ENCODE measurements at regions not wholly inside any gene's neighbourhood (a gene's known extent, or its start where the extent isn't known, plus 50 kb on each side); places are given as distances from the start of the nearest gene placed in this dataset.
"Not testable (repeated sequence)": the region's sequence is repeated elsewhere in the genome, so short reads cannot be mapped to it uniquely, and the experiment has no call there.

DNA sequence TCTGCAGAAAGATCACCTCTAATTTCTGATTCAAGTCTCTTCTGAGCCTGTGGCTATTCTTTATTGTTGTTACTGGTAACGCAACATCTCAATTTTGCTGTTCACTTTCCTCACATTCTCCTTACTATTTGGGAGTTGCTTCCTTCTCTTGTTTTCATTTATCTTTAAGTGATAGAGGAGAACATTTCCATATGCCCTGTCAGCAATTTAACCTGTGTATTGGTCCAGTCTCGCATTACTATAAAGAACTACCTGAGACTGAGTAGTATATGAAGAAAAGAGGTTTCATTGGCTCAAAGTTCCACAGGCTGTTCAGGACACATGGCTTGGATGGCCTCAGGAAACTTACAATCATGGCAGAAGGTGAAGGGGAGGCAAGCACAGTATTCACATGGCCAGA is 1025.1 kb downstream of the OTOL1 start:
- FAIRE-seq (no peak), DNase-seq (ENCODE audit: low spot score) (no peak)

DNA sequence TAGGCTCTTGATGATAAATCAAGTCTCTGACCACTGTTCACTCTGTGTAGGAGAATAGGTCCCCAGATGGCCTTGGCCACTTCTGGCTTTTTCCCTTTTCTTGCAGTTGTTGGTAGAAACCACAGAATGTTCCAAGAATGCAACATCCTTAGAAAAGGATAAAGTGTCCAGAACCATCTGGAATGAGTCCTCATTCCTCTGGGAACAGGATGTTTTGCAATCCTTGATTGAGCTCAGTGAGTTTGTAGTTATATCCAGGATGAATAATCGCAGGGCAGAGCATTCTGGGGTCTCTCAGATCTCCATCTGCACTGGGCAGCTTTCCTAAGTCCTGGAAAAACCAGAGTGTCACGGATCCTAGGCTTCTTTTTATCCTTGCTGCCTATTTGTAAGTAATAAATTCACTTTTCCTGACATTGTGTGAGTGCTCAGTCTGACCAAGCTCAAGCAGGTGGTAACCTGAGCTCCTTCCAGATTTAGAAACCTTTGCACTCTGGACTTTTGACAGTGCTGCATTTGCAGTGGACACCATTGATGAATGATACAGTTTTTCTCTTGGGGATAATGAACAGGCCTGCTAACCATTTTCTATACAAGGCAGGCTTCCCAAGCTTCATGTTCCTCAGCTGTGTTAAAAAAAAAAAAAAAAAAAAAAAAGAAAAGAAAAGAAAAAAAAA is 1028.6 kb downstream of the OTOL1 start:
- FAIRE-seq (no peak), DNase-seq (ENCODE audit: low spot score) (no peak)

DNA sequence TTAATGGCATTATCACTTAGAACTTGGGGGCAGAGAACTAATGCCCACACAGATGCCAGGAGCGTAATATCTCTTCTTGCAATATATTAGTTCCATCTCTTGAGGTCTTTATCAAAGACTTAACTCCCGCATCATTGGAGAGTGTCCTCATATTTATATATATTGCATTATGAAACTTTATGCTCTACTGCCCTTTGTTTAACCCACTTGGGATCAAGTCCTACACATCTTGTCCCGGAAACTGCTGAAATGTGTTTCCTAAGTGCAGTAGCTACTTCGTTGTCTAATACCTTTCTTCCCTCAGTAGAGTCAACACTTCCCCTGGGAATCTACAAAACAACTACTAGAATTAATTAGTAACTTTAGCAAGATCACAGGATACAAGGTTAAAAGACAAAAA is 1029.2 kb downstream of the OTOL1 start:
- DNase-seq (ENCODE audit: low spot score), result no peak
- FAIRE-seq, result no peak

DNA sequence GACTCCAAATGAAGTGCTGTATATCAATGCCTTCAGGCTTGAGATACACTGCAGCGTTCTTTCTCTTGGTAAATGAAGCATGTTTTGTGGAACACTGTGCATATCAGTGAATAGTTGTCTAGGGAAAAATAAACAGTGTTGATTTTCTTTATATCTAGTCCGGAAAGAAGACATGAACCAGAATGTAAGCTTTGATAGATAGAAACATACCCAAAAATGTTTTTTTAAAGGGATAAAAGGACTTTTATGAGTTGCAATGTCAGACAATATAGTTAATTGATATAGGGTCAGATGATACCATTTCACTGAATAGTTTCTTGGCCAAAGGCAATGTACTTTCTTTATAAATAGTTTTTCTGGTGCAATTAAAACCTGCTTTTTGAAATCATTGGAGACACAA is 1037.8 kb downstream of the OTOL1 start:
- FAIRE-seq, result no peak
- DNase-seq (ENCODE audit: low spot score), result no peak

DNA sequence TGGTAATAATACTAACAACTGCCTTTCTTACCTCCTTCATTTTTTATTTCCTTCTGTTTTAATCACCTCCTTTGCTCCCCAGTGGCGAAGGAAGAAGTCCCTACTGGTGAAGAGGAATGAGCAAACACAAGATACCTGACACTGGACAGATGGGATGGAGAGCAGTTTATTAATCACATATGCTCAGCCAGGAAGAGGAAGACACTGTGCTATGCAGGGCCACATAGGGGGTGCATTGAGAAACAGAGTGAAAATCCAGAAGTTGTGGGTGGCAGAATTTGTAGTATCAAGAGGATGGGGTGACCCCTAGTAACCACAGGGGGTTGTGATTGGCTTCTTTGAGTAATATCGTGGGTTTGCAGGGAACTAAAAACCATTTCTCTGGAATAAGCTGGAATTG is 1041.9 kb downstream of the OTOL1 start:
- FAIRE-seq, result no peak
- no peak for DNase-seq (ENCODE audit: low spot score)

DNA sequence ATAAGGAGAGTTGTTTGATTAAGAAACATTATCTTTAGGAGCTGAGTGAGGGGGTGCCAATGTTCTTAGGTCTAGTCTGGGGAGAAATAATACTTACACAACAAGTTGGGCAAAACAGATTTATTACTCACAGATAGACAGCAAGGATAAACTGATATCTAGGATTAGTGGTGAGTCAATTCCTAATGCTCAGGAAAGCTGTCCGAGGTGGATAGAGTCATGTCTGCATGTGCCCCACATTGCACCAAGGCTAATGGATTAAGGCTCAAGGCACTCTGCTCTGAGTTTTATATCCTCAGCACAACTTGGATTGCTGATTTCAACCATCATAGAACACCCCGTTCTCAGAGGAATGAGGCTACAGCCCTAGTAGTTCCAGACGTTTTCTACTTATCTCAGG is 1042.3 kb downstream of the OTOL1 start:
- DNase-seq (ENCODE audit: low spot score) (no peak), FAIRE-seq (no peak)

DNA sequence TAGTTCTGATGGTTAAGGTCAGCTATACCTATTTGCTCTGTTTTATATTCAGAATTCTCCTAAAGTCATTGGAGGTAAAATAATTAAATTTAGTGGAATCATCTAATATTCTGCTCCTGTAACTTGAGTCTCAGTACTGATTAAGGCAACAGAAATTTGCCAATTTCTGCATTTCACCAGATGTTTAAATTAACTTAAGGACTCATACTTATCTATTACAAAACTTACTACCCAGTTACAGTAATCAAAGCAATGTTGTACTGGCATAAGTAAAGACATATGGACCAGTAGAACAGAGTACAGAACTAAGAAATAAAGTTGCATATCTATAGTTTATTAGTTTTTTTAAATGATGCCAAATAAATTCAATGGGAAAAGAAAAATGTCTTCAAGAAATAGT is 1043.8 kb downstream of the OTOL1 start:
- FAIRE-seq (no peak), DNase-seq (ENCODE audit: low spot score) (no peak)

DNA sequence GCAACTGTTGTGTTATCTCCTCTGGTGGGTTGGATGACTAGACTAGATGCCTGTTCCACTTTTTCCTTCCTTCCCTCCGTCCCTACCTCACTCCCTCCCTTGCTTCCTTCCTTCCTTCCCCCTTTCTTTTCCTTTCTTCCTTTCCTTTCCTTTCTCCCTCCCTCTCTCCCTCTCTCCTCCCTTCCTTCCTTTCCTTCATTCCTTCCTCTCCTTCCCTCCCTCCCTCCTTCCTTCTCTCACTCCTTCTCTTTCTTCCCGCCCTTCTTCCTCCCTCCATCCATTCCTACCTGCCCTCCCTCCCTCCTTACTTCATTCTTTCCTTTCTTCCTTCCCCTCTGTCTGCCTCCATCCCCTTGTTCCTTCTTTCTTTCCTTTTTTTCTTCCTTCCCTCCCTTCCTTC is 1045.3 kb downstream of the OTOL1 start:
- DNase-seq (ENCODE audit: low spot score) (no peak), FAIRE-seq (no peak)

DNA sequence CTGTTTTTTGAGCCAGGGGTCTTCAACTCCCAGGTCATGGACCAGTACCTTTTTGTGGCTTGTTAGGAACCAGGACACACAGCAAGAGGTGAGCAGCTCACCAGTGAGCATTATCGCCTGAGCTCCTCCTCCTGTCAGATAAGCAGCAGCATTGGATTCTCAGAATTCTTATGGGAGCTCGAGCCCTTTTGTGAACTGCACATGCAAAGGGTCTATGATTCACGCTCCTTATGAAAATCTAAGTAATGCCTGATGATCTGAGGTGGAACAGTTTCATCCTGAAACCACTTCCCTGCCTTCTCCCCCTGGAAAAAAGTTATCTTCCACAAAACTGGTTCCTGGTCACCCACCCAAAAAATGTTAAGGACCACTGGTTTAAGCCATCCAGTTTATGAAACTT is 1047.6 kb downstream of the OTOL1 start:
- FAIRE-seq, result no peak
- DNase-seq (ENCODE audit: low spot score), result no peak

DNA sequence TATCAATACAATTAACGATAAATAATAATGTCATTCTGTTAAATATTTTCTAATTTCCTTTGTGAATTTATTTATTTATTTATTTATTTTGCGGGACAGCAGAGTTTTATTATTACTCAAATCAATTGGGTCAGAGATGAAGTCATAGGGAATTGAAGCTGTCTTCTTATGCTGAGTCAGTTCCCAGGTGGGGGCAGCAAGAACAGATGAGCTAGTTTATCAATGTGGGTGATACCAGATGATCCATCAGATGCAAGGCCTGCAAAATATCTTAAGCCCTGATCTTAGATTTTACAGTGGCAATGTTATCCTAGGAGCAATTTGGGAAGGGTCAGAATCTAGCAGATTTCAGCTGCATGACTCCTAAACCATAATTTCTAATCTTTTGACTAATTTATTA is 1050.3 kb downstream of the OTOL1 start:
- no peak for DNase-seq (ENCODE audit: low spot score)
- FAIRE-seq, result no peak

DNA sequence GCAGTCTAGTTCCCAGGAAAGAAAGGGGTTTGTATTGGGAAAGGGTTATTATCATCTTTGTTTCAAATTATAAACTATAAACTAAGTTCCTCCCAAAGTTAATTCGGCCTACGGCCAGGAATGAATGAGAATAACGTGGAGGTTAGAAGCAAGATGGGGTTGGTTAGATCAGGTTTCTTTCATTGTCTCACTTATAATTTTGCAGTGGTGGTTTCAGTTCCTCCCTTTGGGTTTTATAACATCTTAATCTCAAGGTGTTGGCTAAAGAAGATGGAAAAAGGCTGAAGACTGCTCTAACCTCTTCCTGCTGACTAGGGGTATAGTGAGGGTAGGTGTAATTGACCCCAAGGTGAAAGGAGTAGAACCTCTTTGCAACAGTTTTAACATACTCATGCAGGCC is 1050.7 kb downstream of the OTOL1 start:
- FAIRE-seq, result no peak
- no peak for DNase-seq (ENCODE audit: low spot score)

DNA sequence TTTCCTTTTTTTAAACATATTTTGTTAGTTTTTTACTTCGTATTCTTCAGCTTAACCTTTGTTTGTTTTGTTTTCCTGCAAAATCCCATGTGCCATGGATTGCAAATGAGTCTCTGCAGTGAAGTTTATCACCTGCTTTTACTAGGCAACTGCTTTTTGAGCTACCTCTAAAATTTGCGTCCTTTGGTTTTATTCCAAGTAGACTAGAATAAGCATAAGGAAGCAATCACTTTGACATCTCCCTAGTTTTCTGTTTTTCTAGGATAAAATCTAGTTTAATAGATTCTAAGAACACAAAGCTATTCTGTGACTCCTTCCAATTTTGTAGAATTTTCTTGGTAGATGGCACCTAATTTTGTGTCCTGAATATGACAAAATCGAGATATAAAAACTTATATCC is 1059.2 kb downstream of the OTOL1 start:
- DNase-seq (ENCODE audit: low spot score) (no peak), FAIRE-seq (no peak)

DNA sequence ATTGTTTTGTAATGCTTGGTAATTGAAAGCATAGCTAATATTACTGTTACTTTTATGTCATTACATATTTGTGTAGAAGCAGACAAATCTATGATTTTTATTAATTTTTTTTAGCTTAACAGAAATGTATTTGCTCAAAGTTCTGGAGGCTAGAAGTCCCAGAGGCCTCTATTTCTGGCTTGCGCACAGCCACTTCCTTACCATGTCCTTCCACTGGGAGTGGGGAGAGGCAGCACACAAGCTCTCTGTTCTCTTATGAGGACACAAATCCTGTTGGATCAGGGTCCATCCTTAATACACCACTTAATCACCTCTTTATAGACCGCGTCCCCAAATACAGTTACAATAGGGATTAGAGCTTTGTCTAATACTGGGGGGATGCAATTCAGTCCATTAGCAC is 1061.4 kb downstream of the OTOL1 start:
- FAIRE-seq (no peak), DNase-seq (ENCODE audit: low spot score) (no peak)

DNA sequence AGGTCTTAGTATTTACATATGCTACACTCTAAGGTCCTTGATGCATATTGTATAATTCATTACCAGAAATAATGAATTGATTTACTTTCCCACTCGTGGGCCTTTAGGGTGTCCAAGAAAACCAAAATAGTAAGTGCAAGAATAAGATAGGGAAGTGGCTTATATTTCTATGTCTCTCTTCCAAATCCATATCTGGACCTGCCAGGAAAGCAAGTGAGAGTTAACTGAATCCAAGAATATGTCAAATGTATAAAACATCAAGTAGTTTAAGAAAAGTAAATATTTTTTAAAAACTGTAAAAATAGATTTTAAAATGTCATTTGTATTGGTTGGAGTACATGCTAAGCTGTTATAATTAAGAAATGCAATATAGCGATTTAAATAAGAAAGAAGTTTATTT is 1072.1 kb downstream of the OTOL1 start:
- no peak for DNase-seq (ENCODE audit: low spot score)
- FAIRE-seq, result no peak

DNA sequence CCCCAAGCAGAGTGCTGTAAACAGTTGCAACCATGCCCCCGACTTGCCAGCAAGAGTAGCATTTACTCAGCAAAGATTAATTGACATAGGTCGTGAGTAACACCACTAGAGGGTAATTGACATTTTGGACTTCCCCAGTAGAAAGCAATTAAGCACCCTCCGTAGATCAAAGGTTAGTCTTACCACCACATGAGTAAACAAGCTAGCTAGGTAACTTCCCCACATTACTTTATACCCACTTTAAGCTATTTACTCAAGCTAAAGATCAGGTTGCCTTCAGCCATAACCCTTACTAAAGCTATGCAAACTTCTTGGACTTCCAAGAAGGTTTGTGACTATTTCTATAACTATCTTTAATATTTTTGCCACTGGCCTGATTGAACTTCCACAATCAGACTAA is 1072.7 kb downstream of the OTOL1 start:
- FAIRE-seq, result no peak

DNA sequence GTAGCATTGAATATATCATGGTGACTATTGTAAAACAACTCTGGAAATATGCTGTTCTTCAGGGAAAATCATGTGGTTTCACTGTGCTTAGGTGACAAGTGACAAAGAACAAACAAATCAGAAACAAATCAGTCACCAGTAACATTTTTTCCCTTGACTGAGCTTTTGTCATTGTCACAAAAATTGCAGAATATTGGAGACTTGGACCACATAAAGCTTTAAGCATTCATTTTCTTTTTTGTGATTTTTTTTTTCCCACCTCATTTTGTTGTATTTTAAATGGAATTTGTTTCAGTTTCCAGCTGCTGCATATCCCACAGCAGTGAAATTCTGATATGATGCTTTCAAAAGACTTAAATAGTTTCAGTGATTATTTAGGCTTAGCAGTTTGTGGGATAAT is 1088.4 kb downstream of the OTOL1 start:
- FAIRE-seq (no peak), DNase-seq (ENCODE audit: low spot score) (no peak)

More for the DNA sequence above, 1072.7 kb downstream of the OTOL1 start:
- no peak for DNase-seq (ENCODE audit: low spot score)

DNA sequence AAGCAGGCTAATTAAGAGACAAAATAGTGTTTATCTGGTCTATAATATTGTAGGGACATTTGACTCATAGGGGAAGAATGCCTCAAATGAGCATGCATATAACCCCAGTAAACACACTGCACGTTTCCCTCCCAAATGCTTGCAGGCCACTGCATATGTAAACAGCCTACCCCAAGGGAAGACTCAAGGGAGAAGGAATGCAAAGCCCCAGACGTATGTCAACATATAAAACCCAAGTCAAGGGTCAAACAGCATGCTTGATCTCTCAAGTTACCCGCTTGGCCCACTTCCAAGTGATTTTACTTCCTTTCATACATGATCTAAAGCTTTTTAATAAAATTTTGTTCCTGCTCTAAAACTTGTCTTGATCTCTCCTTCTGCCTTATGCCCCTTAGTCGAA is 1090.0 kb downstream of the OTOL1 start:
- FAIRE-seq (no peak), DNase-seq (ENCODE audit: low spot score) (no peak)

DNA sequence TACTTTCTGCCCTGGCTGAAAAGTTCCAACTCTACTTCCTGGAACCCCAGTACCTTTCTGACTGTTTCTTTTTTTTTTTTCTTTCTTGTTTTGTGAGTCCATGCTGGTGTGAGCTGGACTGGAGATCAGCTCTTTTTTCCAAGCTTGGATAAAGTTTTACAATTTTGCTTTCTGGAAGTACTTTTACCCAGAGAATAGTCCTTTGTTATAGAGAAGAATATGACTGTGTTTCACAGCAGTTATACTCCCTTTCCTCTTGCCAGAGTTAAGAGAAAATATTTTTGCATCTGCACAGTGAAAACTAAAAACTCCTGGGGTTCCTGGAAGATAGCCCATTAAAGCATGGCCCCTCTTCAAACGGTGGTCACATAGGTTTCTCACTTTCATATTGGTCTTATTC is 1100.6 kb downstream of the OTOL1 start:
- FAIRE-seq (no peak), DNase-seq (ENCODE audit: low spot score) (no peak)

DNA sequence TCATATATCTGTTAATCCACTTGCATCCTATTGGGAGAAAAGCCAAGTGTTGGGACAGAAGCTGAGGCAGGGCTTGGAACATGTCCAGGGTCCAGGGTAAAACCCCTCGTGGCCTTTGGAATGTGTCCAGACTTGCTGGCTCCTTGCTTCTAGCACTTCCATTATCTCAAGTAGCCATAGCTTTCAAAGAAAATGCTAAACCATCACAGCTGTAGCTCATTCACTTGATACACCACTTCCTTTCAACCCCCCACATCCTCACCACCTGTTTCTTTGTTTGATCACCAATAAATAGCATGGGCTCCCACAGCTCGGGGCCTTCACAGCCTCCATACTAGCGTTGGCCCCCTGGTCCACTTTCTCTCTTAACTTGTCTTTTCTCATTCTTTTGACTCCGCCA is 1101.9 kb downstream of the OTOL1 start:
- FAIRE-seq; DNase-seq (ENCODE audit: low spot score): not testable (repeated sequence)

DNA sequence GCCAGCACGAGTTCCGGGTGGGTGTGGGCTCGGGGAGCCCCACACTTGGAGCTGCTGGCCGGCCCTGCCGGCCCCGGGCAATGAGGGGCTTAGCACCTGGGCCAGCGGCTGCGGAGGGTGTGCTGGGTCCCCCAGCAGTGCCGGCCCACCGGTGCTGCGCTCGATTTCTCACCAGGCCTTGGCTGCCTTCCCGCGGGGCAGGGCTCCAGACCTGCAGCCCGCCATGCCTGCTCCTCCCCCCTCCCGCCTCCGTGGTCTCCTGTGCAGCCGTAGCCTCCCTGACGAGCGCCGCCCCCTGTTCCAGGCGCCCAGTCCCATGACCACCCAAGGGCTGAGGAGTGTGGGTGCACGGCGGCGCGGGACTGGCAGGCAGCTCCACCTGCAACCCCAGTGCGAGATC is 1103.1 kb downstream of the OTOL1 start:
- FAIRE-seq; DNase-seq (ENCODE audit: low spot score): not testable (repeated sequence)

DNA sequence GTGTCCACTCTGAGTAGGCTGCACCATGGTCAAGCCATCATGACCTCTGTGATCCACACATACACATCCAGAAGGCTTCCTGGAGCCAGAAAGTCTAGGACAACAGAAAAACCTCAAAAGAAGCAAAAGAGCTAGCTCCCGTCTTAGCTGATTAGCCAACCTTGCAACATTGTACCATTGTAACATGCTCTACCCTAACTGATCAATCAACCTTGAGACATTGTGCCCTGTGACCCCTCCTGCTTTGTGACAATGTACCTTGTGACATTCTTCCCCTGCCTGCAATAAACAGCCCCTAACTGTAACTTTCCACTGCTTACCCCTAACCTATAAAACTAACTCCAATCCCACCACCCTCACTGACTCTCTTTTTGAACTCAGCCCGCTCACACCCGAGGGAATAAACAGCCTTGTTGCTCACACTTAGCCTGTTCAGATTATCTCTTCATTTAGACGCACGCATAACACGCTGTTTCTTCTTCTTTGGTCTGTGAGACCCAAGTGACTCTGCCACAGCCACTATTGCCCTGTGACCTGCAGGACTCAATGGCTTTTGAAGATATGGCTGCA is 1104.6 kb downstream of the OTOL1 start:
- peak; percentile 37 for FAIRE-seq
- DNase-seq (ENCODE audit: low spot score), result no peak

DNA sequence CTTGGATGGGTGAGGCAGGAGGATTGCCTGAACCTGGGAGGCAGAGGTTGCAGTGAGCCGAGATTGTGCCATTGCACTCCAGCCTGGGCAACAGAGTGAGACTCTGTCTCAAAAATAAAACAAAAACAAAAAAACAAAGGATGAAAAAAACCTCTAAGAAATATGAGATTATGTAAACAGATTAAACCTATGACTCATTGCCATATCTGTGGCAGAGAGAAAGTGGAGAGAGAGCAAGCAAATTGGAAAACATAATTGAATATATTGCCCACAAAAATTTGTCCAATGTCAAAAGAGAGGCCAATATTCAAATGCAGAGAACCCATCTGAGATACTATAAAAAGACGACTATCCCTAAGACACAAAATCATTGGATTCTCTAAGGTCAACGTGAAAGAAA is 1106.0 kb downstream of the OTOL1 start:
- DNase-seq (ENCODE audit: low spot score) (no peak), FAIRE-seq (no peak)

DNA sequence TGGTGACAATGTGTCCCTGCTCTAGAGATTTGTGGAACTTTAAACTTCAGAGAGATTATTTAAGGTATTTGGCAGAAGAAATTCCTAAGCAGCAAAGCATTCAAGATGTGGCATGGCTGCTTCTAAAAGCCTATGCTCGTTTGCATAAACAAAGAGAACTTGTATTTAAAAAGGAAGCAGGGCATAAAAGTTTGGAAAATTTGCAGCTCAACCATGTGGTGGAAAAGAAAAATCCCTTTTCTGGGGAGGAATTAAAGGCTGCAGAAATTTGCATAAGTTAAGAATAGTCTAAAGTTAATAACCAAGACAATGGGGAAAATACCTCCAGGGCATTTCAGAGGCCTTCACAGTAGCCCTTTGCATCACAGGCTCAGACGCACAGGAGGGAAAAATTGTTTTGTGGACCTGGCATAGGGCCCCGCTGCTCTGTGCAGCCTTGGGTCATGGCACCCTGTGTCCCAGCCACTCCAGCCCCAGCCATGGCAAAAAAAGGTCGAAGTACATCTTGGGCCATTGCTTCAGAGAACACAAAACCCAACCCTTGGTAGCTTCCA is 1109.1 kb downstream of the OTOL1 start:
- FAIRE-seq, result no peak

More for the DNA sequence above, 1109.1 kb downstream of the OTOL1 start:
- no peak for DNase-seq (ENCODE audit: low spot score)

Data from urothelium cell line (cell line).